Activated T-helper 17 cell treated with anti-CD3 and anti-CD28 coated beads, Interleukin-2, amount 50 U/mL, for 72 hours (primary cell): ENCODE measurements at regions not wholly inside any gene's neighbourhood (a gene's known extent, or its start where the extent isn't known, plus 50 kb on each side); places are given as distances from the start of the nearest gene placed in this dataset.
"Not testable (repeated sequence)": the region's sequence is repeated elsewhere in the genome, so short reads cannot be mapped to it uniquely, and the experiment has no call there.

Experiments
- ATAC-seq: fragments of 150-1000 bp; cut with Tn5 transposase; replicated peaks from 2 replicates; pipeline ENCODE4 v1.10.0; 2021; ENCODE audit warnings: mild to moderate bottlenecking, moderate library complexity
- H3K27ac Mint-ChIP-seq: one replicate; pipeline ENCODE4 v1.8.0; 2022; ENCODE audit warnings: mixed read lengths
- H3K27me3 Mint-ChIP-seq: one replicate; pipeline ENCODE4 v1.8.0; 2022; ENCODE audit warnings: mixed read lengths
- H3K36me3 Mint-ChIP-seq: one replicate; pipeline ENCODE4 v1.8.0; 2022; ENCODE audit warnings: low read depth, mild to moderate bottlenecking, mixed read lengths
- H3K4me1 Mint-ChIP-seq: one replicate; pipeline ENCODE4 v1.8.0; 2022; ENCODE audit warnings: mixed read lengths
- H3K4me3 Mint-ChIP-seq: one replicate; pipeline ENCODE4 v1.8.0; 2022; ENCODE audit warnings: mild to moderate bottlenecking, mixed read lengths
- H3K9me3 Mint-ChIP-seq: one replicate; pipeline ENCODE4 v1.8.0; 2022; ENCODE audit warnings: mixed read lengths

- H3K27me3 Mint-ChIP-seq, result no peaks in the 10 kb centered on the region
- H3K36me3 Mint-ChIP-seq, result no peaks in the 10 kb centered on the region
- H3K4me3 Mint-ChIP-seq, result no peak overlapping the region
- no peak overlapping the region for H3K27ac Mint-ChIP-seq
- H3K9me3 Mint-ChIP-seq, result no peaks in the 10 kb centered on the region
- ATAC-seq, result no peak
- no peaks in the 10 kb centered on the region for H3K4me1 Mint-ChIP-seq
Measured at GRCh38 chr6:71649915-71650314, 236.4 kb upstream of the RIMS1 start.

DNA sequence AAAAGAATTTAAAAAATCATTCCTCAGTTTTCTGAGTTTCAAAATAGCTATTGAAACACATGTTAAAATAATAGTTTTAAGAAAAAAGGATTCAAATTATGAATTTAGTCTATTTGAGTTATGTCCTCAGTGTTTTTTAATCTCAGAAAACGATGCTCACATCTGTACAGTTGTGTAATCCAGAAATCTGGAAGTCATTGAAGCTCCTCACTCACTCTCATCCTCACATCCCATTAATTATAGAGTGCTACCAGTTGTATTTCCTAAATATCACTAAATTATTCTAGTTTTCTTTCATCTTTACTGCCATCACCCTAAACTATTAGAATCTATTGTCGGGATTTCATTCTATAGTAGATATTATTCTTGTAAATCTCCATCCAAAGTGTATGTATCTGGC lies 234.7 kb upstream of the RIMS1 start:
- no peak for ATAC-seq
- Mint-ChIP-seq H3K36me3 (no peaks in the 10 kb centered on the region), H3K27ac (no peak overlapping the region), H3K27me3 (no peaks in the 10 kb centered on the region), H3K9me3 (no peaks in the 10 kb centered on the region), H3K4me1 (no peaks in the 10 kb centered on the region), H3K4me3 (no peak overlapping the region)

GRCh38 chr6:71656121-71656520 lies 230.2 kb upstream of the RIMS1 start:
- Mint-ChIP-seq H3K4me1 (no peaks in the 10 kb centered on the region), H3K9me3 (no peaks in the 10 kb centered on the region), H3K36me3 (no peaks in the 10 kb centered on the region), H3K27ac (no peak overlapping the region), H3K27me3 (no peaks in the 10 kb centered on the region), H3K4me3 (no peak overlapping the region)
- ATAC-seq, result no peak

GRCh38 chr6:71665931-71666330 lies 220.4 kb upstream of the RIMS1 start:
- Mint-ChIP-seq H3K36me3 (no peaks in the 10 kb centered on the region), H3K9me3 (peaks cover 8% of the 10 kb centered on the region), H3K4me3 (no peak overlapping the region), H3K27ac (no peak overlapping the region), H3K27me3 (no peaks in the 10 kb centered on the region), H3K4me1 (no peaks in the 10 kb centered on the region)
- ATAC-seq, result no peak

DNA sequence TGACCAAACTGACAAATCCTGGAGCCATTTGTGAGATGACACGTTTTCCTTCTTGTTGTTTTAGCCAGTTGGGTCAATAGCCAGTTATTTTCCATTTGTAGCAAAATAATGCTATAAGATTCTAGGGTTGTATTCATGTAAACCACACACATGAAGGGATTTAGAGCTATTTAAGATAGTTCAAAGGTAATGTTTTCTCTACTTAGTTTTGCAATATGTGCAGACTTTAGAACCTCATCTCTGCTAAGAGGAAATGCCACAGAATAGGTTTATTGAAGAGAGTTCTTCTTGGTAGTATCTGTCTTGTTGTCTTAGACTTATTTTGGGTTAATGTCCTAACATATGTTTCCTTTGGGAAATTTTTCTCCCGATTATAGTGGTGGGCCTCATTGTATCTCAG lies 213.5 kb upstream of the RIMS1 start:
- no peak for ATAC-seq
- Mint-ChIP-seq H3K27me3 (no peaks in the 10 kb centered on the region), H3K4me1 (no peaks in the 10 kb centered on the region), H3K36me3 (no peaks in the 10 kb centered on the region), H3K27ac (no peak overlapping the region), H3K4me3 (no peak overlapping the region), H3K9me3 (no peaks in the 10 kb centered on the region)

DNA sequence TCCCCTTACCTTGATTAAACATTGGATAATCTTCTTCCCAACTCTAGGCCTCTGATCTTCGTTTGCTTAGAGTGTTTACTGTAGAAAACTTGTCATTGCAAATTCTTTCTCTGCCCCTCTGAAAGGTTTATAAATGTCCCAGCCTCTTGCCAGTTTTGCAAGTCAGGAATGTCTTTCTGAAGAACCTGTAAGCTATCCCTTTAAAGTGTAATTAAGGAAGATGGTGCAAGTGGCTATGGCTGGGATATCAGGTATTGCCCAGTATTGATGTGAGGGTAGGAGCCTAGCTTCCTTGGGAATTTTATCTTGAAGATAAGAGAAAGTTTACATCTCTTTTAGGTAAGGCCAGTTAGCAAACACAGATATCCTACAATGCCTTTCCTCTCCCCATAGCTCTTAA lies 211.0 kb upstream of the RIMS1 start:
- Mint-ChIP-seq H3K36me3 (no peaks in the 10 kb centered on the region), H3K9me3 (no peaks in the 10 kb centered on the region), H3K4me3 (no peak overlapping the region), H3K27me3 (no peaks in the 10 kb centered on the region), H3K4me1 (no peaks in the 10 kb centered on the region), H3K27ac (no peak overlapping the region)
- ATAC-seq, result no peak

- no peaks in the 10 kb centered on the region for H3K9me3 Mint-ChIP-seq
- H3K27ac Mint-ChIP-seq, result no peak overlapping the region
- H3K4me3 Mint-ChIP-seq, result no peak overlapping the region
- no peaks in the 10 kb centered on the region for H3K4me1 Mint-ChIP-seq
- no peaks in the 10 kb centered on the region for H3K36me3 Mint-ChIP-seq
- no peaks in the 10 kb centered on the region for H3K27me3 Mint-ChIP-seq
- no peak for ATAC-seq
Measured at GRCh38 chr6:71676298-71676697, 210.1 kb upstream of the RIMS1 start.

DNA sequence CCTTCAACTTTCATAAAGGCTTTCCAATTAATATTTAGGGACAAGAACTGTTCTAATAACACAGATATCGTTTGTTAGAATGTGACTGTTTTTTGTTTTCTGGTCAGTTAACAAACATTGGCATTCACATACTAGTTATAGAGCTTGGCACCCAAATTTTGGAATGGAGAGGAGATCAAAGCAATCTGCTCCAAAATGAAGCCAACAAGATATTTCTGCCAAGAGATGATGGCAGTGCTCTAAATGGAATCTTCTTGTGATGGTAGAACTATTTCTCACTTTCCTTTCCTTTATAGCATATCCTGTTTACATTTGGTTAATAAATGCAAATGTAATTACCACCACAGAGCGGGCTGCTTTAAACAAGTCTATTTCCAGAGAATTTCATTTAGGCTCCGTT lies 208.3 kb upstream of the RIMS1 start:
- Mint-ChIP-seq H3K36me3 (no peaks in the 10 kb centered on the region), H3K27ac (no peak overlapping the region), H3K9me3 (no peaks in the 10 kb centered on the region), H3K4me3 (no peak overlapping the region), H3K4me1 (no peaks in the 10 kb centered on the region), H3K27me3 (no peaks in the 10 kb centered on the region)
- ATAC-seq, result no peak

GRCh38 chr6:71681234-71681867 lies 205.0 kb upstream of the RIMS1 start:
- H3K27me3 Mint-ChIP-seq, result no peaks in the 10 kb centered on the region
- no peak overlapping the region for H3K4me3 Mint-ChIP-seq
- no peak overlapping the region for H3K27ac Mint-ChIP-seq
- no peaks in the 10 kb centered on the region for H3K36me3 Mint-ChIP-seq
- H3K4me1 Mint-ChIP-seq, result no peaks in the 10 kb centered on the region
- H3K9me3 Mint-ChIP-seq, result no peaks in the 10 kb centered on the region
- no peak for ATAC-seq

GRCh38 chr6:71686021-71686677 lies 200.2 kb upstream of the RIMS1 start:
- not testable (repeated sequence) for ATAC-seq, H3K27ac Mint-ChIP-seq, H3K27me3 Mint-ChIP-seq, H3K36me3 Mint-ChIP-seq, H3K9me3 Mint-ChIP-seq, H3K4me3 Mint-ChIP-seq, H3K4me1 Mint-ChIP-seq

DNA sequence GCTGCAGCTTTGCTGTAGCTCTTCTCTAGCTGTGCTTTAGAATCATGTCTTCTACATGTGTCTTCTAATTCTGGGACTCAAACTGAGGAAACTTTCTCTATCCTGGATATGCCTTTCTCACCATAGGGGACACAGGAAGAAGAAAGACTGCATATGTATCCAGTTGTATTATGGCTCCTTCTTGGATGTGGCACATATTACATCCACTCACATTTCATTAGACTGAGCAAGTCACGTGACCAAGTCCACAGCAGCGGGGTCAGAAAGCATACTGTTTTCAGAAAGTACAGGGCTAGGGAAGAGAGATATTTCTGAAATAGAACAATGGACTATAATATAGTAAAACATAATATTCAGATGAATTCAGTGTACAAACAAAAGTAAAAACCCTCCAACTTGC lies 187.6 kb upstream of the RIMS1 start:
- H3K4me3 Mint-ChIP-seq, result no peak overlapping the region
- H3K27me3 Mint-ChIP-seq, result no peaks in the 10 kb centered on the region
- H3K36me3 Mint-ChIP-seq, result no peaks in the 10 kb centered on the region
- H3K27ac Mint-ChIP-seq, result no peak overlapping the region
- no peak for ATAC-seq
- peaks cover 5% of the 10 kb centered on the region for H3K9me3 Mint-ChIP-seq
- no peaks in the 10 kb centered on the region for H3K4me1 Mint-ChIP-seq

DNA sequence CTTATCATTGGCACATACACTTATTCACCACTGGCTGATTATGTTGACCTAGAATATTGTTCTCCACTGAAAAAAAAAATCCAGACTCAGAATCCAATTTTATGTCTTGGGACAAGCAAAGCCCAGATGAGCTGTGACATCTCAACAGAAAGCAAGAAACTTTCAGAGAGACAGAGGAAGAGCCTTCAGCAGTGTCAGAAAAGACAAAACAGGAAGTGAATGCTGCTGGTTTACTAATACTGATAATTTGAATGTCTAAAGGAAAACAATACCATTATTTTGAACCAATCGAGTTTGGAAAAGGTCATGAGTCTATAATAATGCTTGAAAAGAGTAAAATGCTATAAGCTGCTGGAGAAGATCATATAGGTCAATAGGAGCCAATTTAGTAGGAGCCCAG lies 179.8 kb upstream of the RIMS1 start:
- H3K27me3 Mint-ChIP-seq, result no peaks in the 10 kb centered on the region
- ATAC-seq, result no peak
- H3K4me3 Mint-ChIP-seq, result no peak overlapping the region
- no peak overlapping the region for H3K27ac Mint-ChIP-seq
- H3K4me1 Mint-ChIP-seq, result no peaks in the 10 kb centered on the region
- H3K9me3 Mint-ChIP-seq, result no peaks in the 10 kb centered on the region
- no peaks in the 10 kb centered on the region for H3K36me3 Mint-ChIP-seq

GRCh38 chr6:71707059-71707458 lies 179.3 kb upstream of the RIMS1 start:
- ATAC-seq, result no peak
- Mint-ChIP-seq H3K9me3 (no peaks in the 10 kb centered on the region), H3K27me3 (no peaks in the 10 kb centered on the region), H3K36me3 (no peaks in the 10 kb centered on the region), H3K4me3 (no peak overlapping the region), H3K27ac (no peak overlapping the region), H3K4me1 (no peaks in the 10 kb centered on the region)

- no peak for ATAC-seq
- H3K36me3 Mint-ChIP-seq, result no peaks in the 10 kb centered on the region
- no peaks in the 10 kb centered on the region for H3K9me3 Mint-ChIP-seq
- no peak overlapping the region for H3K4me3 Mint-ChIP-seq
- no peaks in the 10 kb centered on the region for H3K27me3 Mint-ChIP-seq
- no peak overlapping the region for H3K27ac Mint-ChIP-seq
- H3K4me1 Mint-ChIP-seq, result no peaks in the 10 kb centered on the region
Measured at GRCh38 chr6:71720705-71721104, 165.6 kb upstream of the RIMS1 start.

- Mint-ChIP-seq H3K36me3 (no peaks in the 10 kb centered on the region), H3K4me3 (no peak overlapping the region), H3K9me3 (peaks cover 3% of the 10 kb centered on the region), H3K27me3 (no peaks in the 10 kb centered on the region), H3K4me1 (no peaks in the 10 kb centered on the region), H3K27ac (no peak overlapping the region)
- ATAC-seq, result no peak
Measured at GRCh38 chr6:71721642-71722041, 164.7 kb upstream of the RIMS1 start.

DNA sequence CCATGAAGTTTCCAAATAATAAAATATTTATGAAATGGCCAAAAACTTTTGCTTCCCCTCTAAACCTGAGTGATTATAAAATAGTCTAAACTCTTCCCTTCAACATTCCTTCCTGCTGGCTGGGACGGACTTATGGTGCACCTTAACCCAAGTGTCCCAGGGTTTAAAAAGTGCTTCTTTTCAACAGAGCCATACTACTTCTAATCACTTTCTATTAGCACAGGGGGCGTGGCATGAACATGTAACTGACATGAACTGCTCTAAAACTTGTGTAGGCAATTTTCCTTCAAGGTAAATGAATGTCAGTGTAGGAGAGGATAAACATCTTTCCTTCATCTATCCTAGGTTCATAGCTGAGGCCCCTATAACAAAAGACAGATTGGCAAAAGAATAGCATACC lies 163.6 kb upstream of the RIMS1 start:
- Mint-ChIP-seq H3K9me3 (peaks cover 3% of the 10 kb centered on the region), H3K27ac (no peak overlapping the region), H3K36me3 (no peaks in the 10 kb centered on the region), H3K4me3 (no peak overlapping the region), H3K4me1 (no peaks in the 10 kb centered on the region), H3K27me3 (no peaks in the 10 kb centered on the region)
- ATAC-seq, result no peak
